Liver (tissue), 8 donors: ENCODE measurements at regions not wholly inside any gene's neighbourhood (a gene's known extent, or its start where the extent isn't known, plus 50 kb on each side); places are given as distances from the start of the nearest gene placed in this dataset.

Source experiments
- DNase-seq: peaks from one replicate; pipeline ENCODE4 v3.0.0-alpha.2; 2017; ENCODE audit warnings: low spot score
- H3K27ac ChIP-seq, 2 donors: one replicate each; pipeline ENCODE4 v1.7.0; 2013; ENCODE audit warnings: inconsistent platforms in 2 of 2, low read length in 2 of 2, control low read depth in 1 of 2, low read depth in 1 of 2, mild to moderate bottlenecking in 1 of 2
- H3K27me3 ChIP-seq, 4 donors: one replicate each; pipeline versions ENCODE4 v1.6.1 to v1.7.0; 2013; ENCODE audit warnings: low read length in 3 of 4, inconsistent platforms in 1 of 4, mild to moderate bottlenecking in 1 of 4, moderate library complexity in 1 of 4; ENCODE audit not compliant: control insufficient read depth in 4 of 4, insufficient read depth in 4 of 4
- H3K36me3 ChIP-seq, 4 donors: one replicate each; pipeline versions ENCODE4 v1.6.1 to v1.7.0; 2013; ENCODE audit warnings: low read length in 3 of 4, mild to moderate bottlenecking in 3 of 4, low read depth in 1 of 4, moderate library complexity in 1 of 4; ENCODE audit not compliant: control insufficient read depth in 4 of 4, insufficient read depth in 3 of 4
- H3K4me1 ChIP-seq, 4 donors: one replicate each; pipeline versions ENCODE4 v1.6.1 to v1.7.0; 2013; ENCODE audit warnings: low read length in 3 of 4, mild to moderate bottlenecking in 3 of 4, moderate library complexity in 1 of 4; ENCODE audit not compliant: control insufficient read depth in 4 of 4, insufficient read depth in 4 of 4
- H3K4me3 ChIP-seq, 3 donors: one replicate each; pipeline versions ENCODE4 v1.6.1 to v1.7.0; 2013; ENCODE audit warnings: low read length in 3 of 3, control low read depth in 1 of 3, low read depth in 1 of 3, mild to moderate bottlenecking in 1 of 3
- H3K9ac ChIP-seq, 2 donors: one replicate each; pipeline ENCODE4 v1.7.0; 2013; ENCODE audit warnings: low read length in 2 of 2, mild to moderate bottlenecking in 2 of 2, moderate library complexity in 2 of 2, control low read depth in 1 of 2, low read depth in 1 of 2
- H3K9me3 ChIP-seq, 4 donors: one replicate each; pipeline versions ENCODE4 v1.6.1 to v1.7.0; 2013; ENCODE audit warnings: low read length in 3 of 4; ENCODE audit not compliant: control insufficient read depth in 4 of 4
- EGR1 ChIP-seq, 2 donors: IDR thresholded peaks; 2 replicates each; pipeline ENCODE4 v1.6.1; 2016 to 2018; ENCODE audit warnings: antibody characterized with exemption in 2 of 2, low read depth in 2 of 2
- FOXA1 ChIP-seq: IDR thresholded peaks from 2 replicates; pipeline ENCODE4 v1.6.1; 2016; ENCODE audit warnings: antibody characterized with exemption
- FOXA2 ChIP-seq: IDR thresholded peaks from 2 replicates; pipeline ENCODE4 v1.6.1; 2016; ENCODE audit warnings: antibody characterized with exemption
- GABPA ChIP-seq, 2 donors: IDR thresholded peaks in 1 of 2; conservative IDR thresholded peaks in 1 of 2; 2 replicates each; pipeline ENCODE4 v1.6.1; 2016; ENCODE audit warnings: antibody characterized with exemption in 2 of 2, mild to moderate bottlenecking in 1 of 2, moderate library complexity in 1 of 2
- HNF4A ChIP-seq, 2 donors: conservative IDR thresholded peaks; 2 replicates each; pipeline ENCODE4 v1.6.1; 2016; ENCODE audit warnings: antibody characterized with exemption in 2 of 2, mild to moderate bottlenecking in 2 of 2
- HNF4G ChIP-seq: IDR thresholded peaks from 2 replicates; pipeline ENCODE4 v1.6.1; 2016; ENCODE audit warnings: antibody characterized with exemption
- JUND ChIP-seq, 2 donors: IDR thresholded peaks; 2 replicates each; pipeline ENCODE4 v1.6.1; 2016; ENCODE audit warnings: antibody characterized with exemption in 2 of 2
- NR2F2 ChIP-seq: IDR thresholded peaks from 2 replicates; pipeline ENCODE4 v1.6.1; 2016; ENCODE audit warnings: antibody characterized with exemption
- RAD21 ChIP-seq, 2 donors: IDR thresholded peaks; 2 replicates each; pipeline ENCODE4 v1.6.1; 2016; ENCODE audit warnings: antibody characterized with exemption in 2 of 2, mild to moderate bottlenecking in 2 of 2
- RXRA ChIP-seq, 2 donors: IDR thresholded peaks; 2 replicates each; pipeline ENCODE4 v1.6.1; 2017 to 2018; ENCODE audit warnings: antibody characterized with exemption in 2 of 2, mild to moderate bottlenecking in 1 of 2
- SP1 ChIP-seq: IDR thresholded peaks from 2 replicates; pipeline ENCODE4 v1.6.1; 2018; ENCODE audit warnings: antibody characterized with exemption, mild to moderate bottlenecking
- TAF1 ChIP-seq: conservative IDR thresholded peaks from 2 replicates; pipeline ENCODE4 v1.6.1; 2016; ENCODE audit warnings: antibody characterized with exemption, mild to moderate bottlenecking
- YY1 ChIP-seq: IDR thresholded peaks from 2 replicates; pipeline ENCODE4 v1.6.1; 2016; ENCODE audit warnings: antibody characterized with exemption, mild to moderate bottlenecking
- WGBS: extraction: QIAGEN DNeasy Blood & Tissue Kit; methylation state at CpG from one replicate; pipeline ENCODE4 v1.1.7; 2013; 5-methylcytosine and 5-hydroxymethylcytosine counted together
- TF ChIP-seq, protein P1 (sequence below): IDR thresholded peaks from 2 replicates; pipeline ENCODE4 v1.6.1; 2016; ENCODE audit warnings: antibody characterized with exemption, mild to moderate bottlenecking
- TF ChIP-seq, protein P2 (sequence below): IDR thresholded peaks from 2 replicates; pipeline ENCODE4 v1.6.1; 2016; ENCODE audit warnings: antibody characterized with exemption
- TF ChIP-seq, protein P3 (sequence below): fragments of 150-350 bp; IDR thresholded peaks from 2 replicates; pipeline ENCODE4 v1.5.1; 2017; ENCODE audit warnings: improper control_type of control experiment, low read depth, low read length; ENCODE audit not compliant: missing input control
- TF ChIP-seq, protein P4 (sequence below): IDR thresholded peaks from 2 replicates; pipeline ENCODE4 v1.6.1; 2016; ENCODE audit warnings: antibody characterized with exemption
- TF ChIP-seq, protein P5 (sequence below): IDR thresholded peaks from 2 replicates; pipeline ENCODE4 v1.6.1; 2016; ENCODE audit warnings: antibody characterized with exemption
- donor health status: healthy.
- donor health status: healthy.
- donor health status: healthy.
- donor health status: healthy.
- donor health status: healthy.

DNA sequence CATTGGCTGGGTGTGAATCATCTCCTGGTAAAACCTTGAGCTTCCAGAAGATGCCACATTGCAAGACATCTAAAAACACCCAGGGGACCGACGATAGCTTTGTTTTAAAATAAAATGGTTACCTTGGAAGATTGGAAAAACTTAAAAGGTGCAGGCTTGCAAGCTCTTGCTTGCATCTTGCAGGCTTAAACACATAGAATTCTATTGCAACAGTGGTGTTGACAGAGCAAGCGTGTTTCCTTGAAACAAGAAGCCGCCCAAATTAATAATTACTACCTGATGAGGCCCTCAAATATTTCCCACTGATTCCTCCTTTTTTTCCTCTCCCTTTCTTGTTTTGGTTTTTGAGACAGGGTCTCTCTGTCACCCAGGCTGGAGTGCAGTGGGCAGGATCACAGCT is 137.1 kb upstream of the BASP1 start:
- no peak for DNase-seq
- TF ChIP-seq SP1 = no peak
- no peak for TF ChIP-seq RAD21 (IDR thresholded peaks at IDR 0.05)
- TF ChIP-seq NR2F2 = no peak
- no peak for TF ChIP-seq FOXA2
- TF ChIP-seq GABPA (IDR thresholded peaks at IDR 0.05 in 1 of 2, conservative IDR thresholded peaks at IDR 0.05 in 1 of 2) = no peak
- TF ChIP-seq, protein P1, sequence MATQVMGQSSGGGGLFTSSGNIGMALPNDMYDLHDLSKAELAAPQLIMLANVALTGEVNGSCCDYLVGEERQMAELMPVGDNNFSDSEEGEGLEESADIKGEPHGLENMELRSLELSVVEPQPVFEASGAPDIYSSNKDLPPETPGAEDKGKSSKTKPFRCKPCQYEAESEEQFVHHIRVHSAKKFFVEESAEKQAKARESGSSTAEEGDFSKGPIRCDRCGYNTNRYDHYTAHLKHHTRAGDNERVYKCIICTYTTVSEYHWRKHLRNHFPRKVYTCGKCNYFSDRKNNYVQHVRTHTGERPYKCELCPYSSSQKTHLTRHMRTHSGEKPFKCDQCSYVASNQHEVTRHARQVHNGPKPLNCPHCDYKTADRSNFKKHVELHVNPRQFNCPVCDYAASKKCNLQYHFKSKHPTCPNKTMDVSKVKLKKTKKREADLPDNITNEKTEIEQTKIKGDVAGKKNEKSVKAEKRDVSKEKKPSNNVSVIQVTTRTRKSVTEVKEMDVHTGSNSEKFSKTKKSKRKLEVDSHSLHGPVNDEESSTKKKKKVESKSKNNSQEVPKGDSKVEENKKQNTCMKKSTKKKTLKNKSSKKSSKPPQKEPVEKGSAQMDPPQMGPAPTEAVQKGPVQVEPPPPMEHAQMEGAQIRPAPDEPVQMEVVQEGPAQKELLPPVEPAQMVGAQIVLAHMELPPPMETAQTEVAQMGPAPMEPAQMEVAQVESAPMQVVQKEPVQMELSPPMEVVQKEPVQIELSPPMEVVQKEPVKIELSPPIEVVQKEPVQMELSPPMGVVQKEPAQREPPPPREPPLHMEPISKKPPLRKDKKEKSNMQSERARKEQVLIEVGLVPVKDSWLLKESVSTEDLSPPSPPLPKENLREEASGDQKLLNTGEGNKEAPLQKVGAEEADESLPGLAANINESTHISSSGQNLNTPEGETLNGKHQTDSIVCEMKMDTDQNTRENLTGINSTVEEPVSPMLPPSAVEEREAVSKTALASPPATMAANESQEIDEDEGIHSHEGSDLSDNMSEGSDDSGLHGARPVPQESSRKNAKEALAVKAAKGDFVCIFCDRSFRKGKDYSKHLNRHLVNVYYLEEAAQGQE = no peak
- TF ChIP-seq, protein P2, sequence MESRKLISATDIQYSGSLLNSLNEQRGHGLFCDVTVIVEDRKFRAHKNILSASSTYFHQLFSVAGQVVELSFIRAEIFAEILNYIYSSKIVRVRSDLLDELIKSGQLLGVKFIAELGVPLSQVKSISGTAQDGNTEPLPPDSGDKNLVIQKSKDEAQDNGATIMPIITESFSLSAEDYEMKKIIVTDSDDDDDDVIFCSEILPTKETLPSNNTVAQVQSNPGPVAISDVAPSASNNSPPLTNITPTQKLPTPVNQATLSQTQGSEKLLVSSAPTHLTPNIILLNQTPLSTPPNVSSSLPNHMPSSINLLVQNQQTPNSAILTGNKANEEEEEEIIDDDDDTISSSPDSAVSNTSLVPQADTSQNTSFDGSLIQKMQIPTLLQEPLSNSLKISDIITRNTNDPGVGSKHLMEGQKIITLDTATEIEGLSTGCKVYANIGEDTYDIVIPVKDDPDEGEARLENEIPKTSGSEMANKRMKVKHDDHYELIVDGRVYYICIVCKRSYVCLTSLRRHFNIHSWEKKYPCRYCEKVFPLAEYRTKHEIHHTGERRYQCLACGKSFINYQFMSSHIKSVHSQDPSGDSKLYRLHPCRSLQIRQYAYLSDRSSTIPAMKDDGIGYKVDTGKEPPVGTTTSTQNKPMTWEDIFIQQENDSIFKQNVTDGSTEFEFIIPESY = no peak
- no peak for TF ChIP-seq TAF1
- TF ChIP-seq RXRA (IDR thresholded peaks at IDR 0.05) = no peak
- TF ChIP-seq HNF4G = no peak
- TF ChIP-seq FOXA1 = no peak
- TF ChIP-seq, protein P3, sequence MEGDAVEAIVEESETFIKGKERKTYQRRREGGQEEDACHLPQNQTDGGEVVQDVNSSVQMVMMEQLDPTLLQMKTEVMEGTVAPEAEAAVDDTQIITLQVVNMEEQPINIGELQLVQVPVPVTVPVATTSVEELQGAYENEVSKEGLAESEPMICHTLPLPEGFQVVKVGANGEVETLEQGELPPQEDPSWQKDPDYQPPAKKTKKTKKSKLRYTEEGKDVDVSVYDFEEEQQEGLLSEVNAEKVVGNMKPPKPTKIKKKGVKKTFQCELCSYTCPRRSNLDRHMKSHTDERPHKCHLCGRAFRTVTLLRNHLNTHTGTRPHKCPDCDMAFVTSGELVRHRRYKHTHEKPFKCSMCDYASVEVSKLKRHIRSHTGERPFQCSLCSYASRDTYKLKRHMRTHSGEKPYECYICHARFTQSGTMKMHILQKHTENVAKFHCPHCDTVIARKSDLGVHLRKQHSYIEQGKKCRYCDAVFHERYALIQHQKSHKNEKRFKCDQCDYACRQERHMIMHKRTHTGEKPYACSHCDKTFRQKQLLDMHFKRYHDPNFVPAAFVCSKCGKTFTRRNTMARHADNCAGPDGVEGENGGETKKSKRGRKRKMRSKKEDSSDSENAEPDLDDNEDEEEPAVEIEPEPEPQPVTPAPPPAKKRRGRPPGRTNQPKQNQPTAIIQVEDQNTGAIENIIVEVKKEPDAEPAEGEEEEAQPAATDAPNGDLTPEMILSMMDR = no peak
- TF ChIP-seq, protein P4, sequence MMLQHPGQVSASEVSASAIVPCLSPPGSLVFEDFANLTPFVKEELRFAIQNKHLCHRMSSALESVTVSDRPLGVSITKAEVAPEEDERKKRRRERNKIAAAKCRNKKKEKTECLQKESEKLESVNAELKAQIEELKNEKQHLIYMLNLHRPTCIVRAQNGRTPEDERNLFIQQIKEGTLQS = no peak
- no peak for TF ChIP-seq EGR1 (IDR thresholded peaks at IDR 0.05; ENCODE audit: low read depth in 2 of 2)
- no peak overlapping the region for H3K27ac ChIP-seq

DNA sequence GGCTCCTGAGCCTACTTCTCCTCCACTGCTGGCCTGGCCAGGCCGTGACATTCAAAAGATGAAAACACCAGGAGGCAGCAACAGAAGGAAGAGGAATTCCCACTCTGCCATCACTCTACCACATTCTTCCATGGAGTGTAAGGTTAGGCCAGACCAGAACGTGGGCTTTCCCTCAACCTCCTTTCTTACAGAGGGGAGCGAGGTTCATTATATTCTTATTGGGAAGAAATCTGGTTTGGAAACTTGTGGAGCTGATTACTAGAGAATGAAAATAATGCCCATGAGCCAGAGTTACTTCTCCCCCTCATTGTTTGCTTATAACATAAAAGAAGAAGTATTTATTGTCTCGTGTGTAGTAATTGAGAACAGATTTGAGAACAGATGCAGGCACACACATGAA is 136.3 kb upstream of the BASP1 start:
- 65% methylated on average over 4 of the region's 4 CpGs for WGBS
- no peak for TF ChIP-seq SP1
- TF ChIP-seq, protein P5, sequence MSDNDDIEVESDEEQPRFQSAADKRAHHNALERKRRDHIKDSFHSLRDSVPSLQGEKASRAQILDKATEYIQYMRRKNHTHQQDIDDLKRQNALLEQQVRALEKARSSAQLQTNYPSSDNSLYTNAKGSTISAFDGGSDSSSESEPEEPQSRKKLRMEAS = no peak
- no peak for TF ChIP-seq TAF1
- TF ChIP-seq, protein P3 = no peak
- TF ChIP-seq, protein P2 = no peak
- no peak for TF ChIP-seq RAD21 (IDR thresholded peaks at IDR 0.05)
- TF ChIP-seq, protein P4 = no peak
- TF ChIP-seq HNF4G = no peak
- TF ChIP-seq JUND (IDR thresholded peaks at IDR 0.05) = no peak
- TF ChIP-seq HNF4A (conservative IDR thresholded peaks at IDR 0.05) = no peak
- no peak for TF ChIP-seq YY1
- no peak for TF ChIP-seq FOXA1
- TF ChIP-seq FOXA2 = no peak
- TF ChIP-seq RXRA (IDR thresholded peaks at IDR 0.05) = no peak
- TF ChIP-seq EGR1 (IDR thresholded peaks at IDR 0.05; ENCODE audit: low read depth in 2 of 2) = no peak
- TF ChIP-seq GABPA (IDR thresholded peaks at IDR 0.05 in 1 of 2, conservative IDR thresholded peaks at IDR 0.05 in 1 of 2) = no peak
- no peak for DNase-seq

More for the DNA sequence above, 137.1 kb upstream of the BASP1 start:
- no peak overlapping the region for H3K4me3 ChIP-seq
- no peaks in the 10 kb centered on the region for H3K36me3 ChIP-seq
- no peaks in the 10 kb centered on the region for H3K9me3 ChIP-seq
- peaks cover 0 to 2% (median 0%) of the 10 kb centered on the region in 4 donors for H3K27me3 ChIP-seq
- H3K4me1 ChIP-seq = no peaks in the 10 kb centered on the region
- 73% methylated on average over 4 of the region's 4 CpGs for WGBS
- H3K9ac ChIP-seq = no peak overlapping the region

More for the DNA sequence above, 136.3 kb upstream of the BASP1 start:
- Histone ChIP-seq H3K36me3 (no peaks in the 10 kb centered on the region), H3K4me3 (no peak overlapping the region), H3K27me3 (peaks cover 0 to 2% (median 0%) of the 10 kb centered on the region in 4 donors), H3K9ac (no peak overlapping the region), H3K4me1 (no peaks in the 10 kb centered on the region), H3K27ac (no peak overlapping the region), H3K9me3 (no peaks in the 10 kb centered on the region)
